Neural progenitor cell (in vitro differentiated cells): ENCODE measurements at regions not wholly inside any gene's neighbourhood (a gene's known extent, or its start where the extent isn't known, plus 50 kb on each side); places are given as distances from the start of the nearest gene placed in this dataset.

Experiments used
- DNase-seq: peaks from one replicate; pipeline ENCODE4 v3.0.0-alpha.2; 2016; ENCODE audit warnings: low spot score
- H2AFZ ChIP-seq: fragments of 200-600 bp; sonication (generic); replicated peaks from 2 replicates; pipeline ENCODE4 v1.6.1; 2016; ENCODE audit warnings: antibody characterized with exemption
- H3F3A ChIP-seq: fragments of 200-600 bp; sonication (generic); 2 replicates; pipeline ENCODE4 v1.6.1; 2016; ENCODE audit warnings: antibody characterized with exemption, low read depth
- H3K27ac ChIP-seq: fragments of 200-600 bp; sonication (generic); 2 replicates; pipeline ENCODE4 v1.5.1; 2016; ENCODE audit warnings: mild to moderate bottlenecking
- H3K27me3 ChIP-seq: fragments of 200-600 bp; sonication (generic); 2 replicates; pipeline ENCODE4 v1.6.1; 2016; ENCODE audit warnings: mild to moderate bottlenecking, moderate library complexity
- H3K36me3 ChIP-seq: fragments of 200-600 bp; sonication (generic); 2 replicates; pipeline ENCODE4 v1.5.1; 2016
- H3K4me1 ChIP-seq: fragments of 200-600 bp; sonication (generic); 2 replicates; pipeline ENCODE4 v1.6.1; 2016; ENCODE audit warnings: mixed run types
- H3K4me2 ChIP-seq: fragments of 200-600 bp; sonication (generic); 2 replicates; pipeline ENCODE4 v1.6.1; 2016
- H3K4me3 ChIP-seq: fragments of 200-600 bp; sonication (generic); 2 replicates; pipeline ENCODE4 v1.5.1; 2016
- H3K79me2 ChIP-seq: fragments of 200-600 bp; sonication (generic); 2 replicates; pipeline ENCODE4 v1.6.1; 2016; ENCODE audit warnings: low read depth
- H3K9ac ChIP-seq: fragments of 200-600 bp; sonication (generic); 2 replicates; pipeline ENCODE4 v1.6.1; 2016
- H3K9me3 ChIP-seq: fragments of 200-600 bp; sonication (generic); 2 replicates; pipeline ENCODE4 v1.5.1; 2016; ENCODE audit warnings: low read depth
- H4K20me1 ChIP-seq: fragments of 200-600 bp; sonication (generic); 2 replicates; pipeline ENCODE4 v1.6.1; 2016; ENCODE audit warnings: low read depth
- H3K27ac Mint-ChIP-seq: 3 replicates; pipeline ENCODE4 v1.8.0; 2021; ENCODE audit warnings: mixed read lengths
- H3K27me3 Mint-ChIP-seq: 2 replicates; pipeline ENCODE4 v1.8.0; 2022; ENCODE audit warnings: low read depth, mild to moderate bottlenecking, inconsistent platforms, moderate library complexity, mixed read lengths; ENCODE audit not compliant: insufficient read depth
- H3K36me3 Mint-ChIP-seq: 3 replicates; pipeline ENCODE4 v1.8.0; 2021; ENCODE audit warnings: mixed read lengths
- H3K4me1 Mint-ChIP-seq: 3 replicates; pipeline ENCODE4 v1.8.0; 2021; ENCODE audit warnings: mixed read lengths
- H3K4me3 Mint-ChIP-seq: 3 replicates; pipeline ENCODE4 v1.8.0; 2021; ENCODE audit warnings: mild to moderate bottlenecking, moderate library complexity, mixed read lengths
- H3K9me3 Mint-ChIP-seq: 3 replicates; pipeline ENCODE4 v1.8.0; 2020; ENCODE audit warnings: mixed read lengths
- EZH2 ChIP-seq: fragments of 200-600 bp; sonication (generic); IDR thresholded peaks from 2 replicates; pipeline ENCODE4 v1.6.1; 2017; ENCODE audit warnings: antibody characterized with exemption, mild to moderate bottlenecking, moderate library complexity
- EZH2phosphoT487 ChIP-seq: fragments of 200-600 bp; sonication (generic); IDR thresholded peaks from 2 replicates; pipeline ENCODE4 v1.6.1; 2017; ENCODE audit warnings: antibody characterized with exemption
- TF ChIP-seq, protein P1 (sequence below): fragments of 200-600 bp; sonication (generic); IDR thresholded peaks from 2 replicates; pipeline ENCODE4 v1.5.1; 2017; ENCODE audit warnings: antibody characterized with exemption, mild to moderate bottlenecking

DNA sequence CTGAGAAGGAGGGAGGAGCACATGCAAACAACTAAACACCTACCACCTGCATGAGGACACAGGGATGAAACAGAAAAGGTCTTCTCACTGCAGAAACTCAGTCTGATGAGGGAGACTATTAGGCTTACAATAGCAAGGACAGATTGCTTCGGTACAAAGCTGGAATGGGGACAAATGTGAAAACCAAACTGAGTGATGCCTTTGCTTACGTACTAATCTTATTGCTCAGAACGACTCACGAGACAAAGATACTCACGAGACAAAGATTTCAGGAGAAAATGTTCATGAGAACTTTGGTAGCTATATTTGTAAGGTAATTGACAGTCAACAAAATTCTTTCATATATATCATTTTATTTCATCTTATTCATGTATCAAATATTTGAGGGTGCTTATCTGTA lies 71.9 kb upstream of the TAF1L start:
- Mint-ChIP-seq H3K4me3 (no peak overlapping the region), H3K27me3 (peaks cover 5% of the 10 kb centered on the region), H3K9me3 (peaks cover 8% of the 10 kb centered on the region), H3K27ac (no peak overlapping the region), H3K36me3 (no peaks in the 10 kb centered on the region), H3K4me1 (no peaks in the 10 kb centered on the region)
- no peaks in the 10 kb centered on the region for H3K4me1 ChIP-seq
- no peaks in the 10 kb centered on the region for H3K9me3 ChIP-seq
- H4K20me1 ChIP-seq, result no peaks in the 10 kb centered on the region
- no peaks in the 10 kb centered on the region for H3K79me2 ChIP-seq
- H3K4me3 ChIP-seq, result no peak overlapping the region
- no peaks in the 10 kb centered on the region for H3K36me3 ChIP-seq
- no peaks in the 10 kb centered on the region for H3F3A ChIP-seq
- H3K9ac ChIP-seq, result no peak overlapping the region
- no peak overlapping the region for H2AFZ ChIP-seq
- H3K27ac ChIP-seq, result no peak overlapping the region
- TF ChIP-seq EZH2phosphoT487, result no peak
- no peak for DNase-seq
- H3K4me2 ChIP-seq, result no peak overlapping the region
- no peaks in the 10 kb centered on the region for H3K27me3 ChIP-seq

DNA sequence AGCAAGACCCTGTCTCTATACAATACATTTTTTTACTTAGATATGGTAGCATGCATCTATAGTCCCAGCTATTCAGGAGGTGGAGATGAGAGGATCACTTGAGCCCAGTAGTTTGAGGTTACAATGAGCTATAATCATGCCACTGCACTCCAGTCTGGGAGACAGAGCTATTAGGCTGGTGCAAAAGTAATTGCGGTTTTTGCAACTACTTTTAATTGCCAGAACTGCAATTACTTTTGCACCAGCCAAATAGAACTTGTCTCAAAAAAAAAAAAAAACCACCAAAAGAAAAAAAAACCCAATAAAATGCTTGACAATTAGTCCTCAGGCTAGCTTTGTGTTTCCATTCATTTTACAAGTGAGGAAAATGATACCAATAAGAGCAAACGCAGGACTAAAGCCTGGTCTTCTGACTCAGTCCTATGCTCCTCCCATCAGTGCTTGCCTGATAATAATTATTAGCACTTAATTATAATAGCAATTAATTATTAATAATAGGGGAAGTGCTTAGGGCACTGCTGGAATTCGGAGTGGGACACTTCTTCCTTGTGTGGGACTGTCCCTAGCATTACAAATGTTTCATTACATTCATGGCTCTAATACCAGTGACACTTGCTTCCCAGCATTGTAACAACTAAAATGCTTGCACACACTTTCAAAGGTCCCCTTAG lies 73.1 kb upstream of the TAF1L start:
- Histone ChIP-seq H3K9ac (no peak overlapping the region), H3K4me3 (no peak overlapping the region), H3K36me3 (no peaks in the 10 kb centered on the region), H3K27me3 (no peaks in the 10 kb centered on the region), H4K20me1 (no peaks in the 10 kb centered on the region), H3K79me2 (no peaks in the 10 kb centered on the region), H3K27ac (no peak overlapping the region), H3K9me3 (no peaks in the 10 kb centered on the region), H2AFZ (no peak overlapping the region), H3K4me1 (no peaks in the 10 kb centered on the region), H3F3A (no peaks in the 10 kb centered on the region), H3K4me2 (no peak overlapping the region)
- no peak for TF ChIP-seq EZH2
- TF ChIP-seq, protein P1, sequence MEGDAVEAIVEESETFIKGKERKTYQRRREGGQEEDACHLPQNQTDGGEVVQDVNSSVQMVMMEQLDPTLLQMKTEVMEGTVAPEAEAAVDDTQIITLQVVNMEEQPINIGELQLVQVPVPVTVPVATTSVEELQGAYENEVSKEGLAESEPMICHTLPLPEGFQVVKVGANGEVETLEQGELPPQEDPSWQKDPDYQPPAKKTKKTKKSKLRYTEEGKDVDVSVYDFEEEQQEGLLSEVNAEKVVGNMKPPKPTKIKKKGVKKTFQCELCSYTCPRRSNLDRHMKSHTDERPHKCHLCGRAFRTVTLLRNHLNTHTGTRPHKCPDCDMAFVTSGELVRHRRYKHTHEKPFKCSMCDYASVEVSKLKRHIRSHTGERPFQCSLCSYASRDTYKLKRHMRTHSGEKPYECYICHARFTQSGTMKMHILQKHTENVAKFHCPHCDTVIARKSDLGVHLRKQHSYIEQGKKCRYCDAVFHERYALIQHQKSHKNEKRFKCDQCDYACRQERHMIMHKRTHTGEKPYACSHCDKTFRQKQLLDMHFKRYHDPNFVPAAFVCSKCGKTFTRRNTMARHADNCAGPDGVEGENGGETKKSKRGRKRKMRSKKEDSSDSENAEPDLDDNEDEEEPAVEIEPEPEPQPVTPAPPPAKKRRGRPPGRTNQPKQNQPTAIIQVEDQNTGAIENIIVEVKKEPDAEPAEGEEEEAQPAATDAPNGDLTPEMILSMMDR, result no peak
- no peak for TF ChIP-seq EZH2phosphoT487
- Mint-ChIP-seq H3K9me3 (peaks cover 8% of the 10 kb centered on the region), H3K4me1 (no peaks in the 10 kb centered on the region), H3K27ac (no peak overlapping the region), H3K4me3 (no peak overlapping the region), H3K36me3 (no peaks in the 10 kb centered on the region), H3K27me3 (peaks cover 5% of the 10 kb centered on the region)
- no peak for DNase-seq

GRCh38 chr9:32709871-32710270 lies 73.5 kb upstream of the TMEM215 start:
- Mint-ChIP-seq H3K27ac (no peak overlapping the region), H3K36me3 (no peaks in the 10 kb centered on the region), H3K4me1 (no peaks in the 10 kb centered on the region), H3K9me3 (peaks cover 8% of the 10 kb centered on the region), H3K4me3 (no peak overlapping the region), H3K27me3 (peaks cover 5% of the 10 kb centered on the region)
- no peak overlapping the region for H3K4me2 ChIP-seq
- no peak overlapping the region for H3K4me3 ChIP-seq
- H2AFZ ChIP-seq, result no peak overlapping the region
- H3K79me2 ChIP-seq, result no peaks in the 10 kb centered on the region
- no peaks in the 10 kb centered on the region for H3K9me3 ChIP-seq
- no peaks in the 10 kb centered on the region for H3F3A ChIP-seq
- H3K27me3 ChIP-seq, result no peaks in the 10 kb centered on the region
- H3K9ac ChIP-seq, result no peak overlapping the region
- no peak overlapping the region for H3K27ac ChIP-seq
- H4K20me1 ChIP-seq, result no peaks in the 10 kb centered on the region
- no peaks in the 10 kb centered on the region for H3K4me1 ChIP-seq
- DNase-seq, result no peak
- H3K36me3 ChIP-seq, result no peaks in the 10 kb centered on the region
- TF ChIP-seq EZH2 (no peak), EZH2phosphoT487 (no peak)
- TF ChIP-seq, protein P1, result no peak

DNA sequence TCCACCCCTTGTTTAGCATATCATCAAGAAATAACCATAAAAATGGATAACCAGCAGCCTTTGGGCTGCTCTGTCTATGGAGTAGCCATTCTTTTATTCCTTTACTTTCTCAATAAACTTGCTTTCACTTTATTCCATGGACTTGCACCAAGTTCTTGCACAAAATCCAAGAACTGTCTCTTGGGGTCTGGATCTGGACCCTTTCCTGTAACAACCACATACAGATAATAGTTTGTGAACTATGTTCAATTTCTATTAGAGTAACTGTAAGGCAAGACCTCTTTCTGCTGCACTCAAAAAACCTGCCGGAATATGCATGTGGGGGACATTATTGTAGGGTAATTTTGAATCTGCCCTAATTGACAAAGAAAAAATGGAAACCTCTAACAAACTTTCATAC lies 66.9 kb upstream of the TMEM215 start:
- Histone ChIP-seq H3F3A (no peaks in the 10 kb centered on the region), H3K4me2 (no peak overlapping the region), H3K9me3 (no peaks in the 10 kb centered on the region), H3K4me3 (no peak overlapping the region), H3K4me1 (no peaks in the 10 kb centered on the region), H2AFZ (no peak overlapping the region), H4K20me1 (no peaks in the 10 kb centered on the region), H3K27ac (no peak overlapping the region), H3K79me2 (no peaks in the 10 kb centered on the region), H3K36me3 (no peaks in the 10 kb centered on the region), H3K9ac (no peak overlapping the region), H3K27me3 (no peaks in the 10 kb centered on the region)
- TF ChIP-seq EZH2 (no peak), EZH2phosphoT487 (no peak)
- TF ChIP-seq, protein P1, result no peak
- H3K9me3 Mint-ChIP-seq, result no peaks in the 10 kb centered on the region
- DNase-seq, result no peak
- no peaks in the 10 kb centered on the region for H3K36me3 Mint-ChIP-seq
- H3K27ac Mint-ChIP-seq, result no peak overlapping the region
- H3K27me3 Mint-ChIP-seq, result peaks cover 3% of the 10 kb centered on the region
- no peaks in the 10 kb centered on the region for H3K4me1 Mint-ChIP-seq
- H3K4me3 Mint-ChIP-seq, result no peak overlapping the region
